T follicular helper cell (primary cell): ENCODE measurements at regions not wholly inside any gene's neighbourhood (a gene's known extent, or its start where the extent isn't known, plus 50 kb on each side); places are given as distances from the start of the nearest gene placed in this dataset.

Source experiments
- DNase-seq: peaks from one replicate; pipeline ENCODE4 v3.0.0-alpha.2; 2020; ENCODE audit warnings: low read depth

- no peak for DNase-seq
Observed at GRCh38 chr4:151939670-151940069, 178.9 kb upstream of the GATB start.

- no peak for DNase-seq
Observed at GRCh38 chr4:151935411-151935810, 174.6 kb upstream of the GATB start.

- DNase-seq: no peak
Observed at GRCh38 chr4:151934766-151935165, 174.0 kb upstream of the GATB start.

GRCh38 chr4:151933122-151933827 lies 172.5 kb upstream of the GATB start:
- DNase-seq: no peak

GRCh38 chr4:151931563-151931962 lies 170.8 kb upstream of the GATB start:
- DNase-seq: no peak

GRCh38 chr4:151930372-151930771 lies 169.6 kb upstream of the GATB start:
- DNase-seq: no peak

- no peak for DNase-seq
Observed at GRCh38 chr4:151928112-151928511, 167.3 kb upstream of the GATB start.

GRCh38 chr4:151922811-151923210 lies 162.0 kb upstream of the GATB start:
- no peak for DNase-seq

GRCh38 chr4:151922306-151922705 lies 161.5 kb upstream of the GATB start:
- no peak for DNase-seq

GRCh38 chr4:151921811-151922210 lies 161.0 kb upstream of the GATB start:
- no peak for DNase-seq

- no peak for DNase-seq
Observed at GRCh38 chr4:151921386-151921785, 160.6 kb upstream of the GATB start.

- DNase-seq: no peak
Observed at GRCh38 chr4:151917145-151917734, 156.4 kb upstream of the GATB start.

GRCh38 chr4:151912632-151913031 lies 151.8 kb upstream of the GATB start:
- no peak for DNase-seq

- DNase-seq: no peak
Observed at GRCh38 chr4:151911970-151912369, 151.2 kb upstream of the GATB start.

- no peak for DNase-seq
Observed at GRCh38 chr4:151908734-151909497, 148.1 kb upstream of the GATB start.

GRCh38 chr4:151908201-151908600 lies 147.4 kb upstream of the GATB start:
- no peak for DNase-seq

GRCh38 chr4:151906438-151906837 lies 145.6 kb upstream of the GATB start:
- no peak for DNase-seq

GRCh38 chr4:151905197-151905596 lies 144.4 kb upstream of the GATB start:
- no peak for DNase-seq

- no peak for DNase-seq
Observed at GRCh38 chr4:151901631-151902030, 140.8 kb upstream of the GATB start.

GRCh38 chr4:151896880-151897279 lies 136.1 kb upstream of the GATB start:
- DNase-seq: no peak

- no peak for DNase-seq
Observed at GRCh38 chr4:151895671-151896070, 134.9 kb upstream of the GATB start.

GRCh38 chr4:151894246-151894645 lies 133.4 kb upstream of the GATB start:
- no peak for DNase-seq

GRCh38 chr4:151888367-151888866 lies 127.6 kb upstream of the GATB start:
- DNase-seq: no peak
